SK-N-SH treated with all-trans-retinoic acid at 6 μM for 48 hours (cell line): ENCODE measurements at regions not wholly inside any gene's neighbourhood (a gene's known extent, or its start where the extent isn't known, plus 50 kb on each side); places are given as distances from the start of the nearest gene placed in this dataset.

Experiments used
- ATAC-seq: fragments of 200-7000 bp; cut with Tn5 transposase; 3 replicates; pipeline ENCODE4 v1.9.1; 2020; ENCODE audit warnings: mild to moderate bottlenecking, moderate library complexity
- ARNTL ChIP-seq: fragments of 450-650 bp; formaldehyde crosslinking; IDR thresholded peaks from 2 replicates; pipeline ENCODE4 v1.5.0; 2020; ENCODE audit warnings: low read depth, mild to moderate bottlenecking, moderate library complexity, borderline replicate concordance
- BACH2 ChIP-seq: fragments of 250-450 bp; sonication (Bioruptor Pico); IDR thresholded peaks from 2 replicates; pipeline ENCODE4 v1.9.0; 2021; ENCODE audit warnings: mild to moderate bottlenecking, borderline replicate concordance
- CSDC2 ChIP-seq: fragments of 250-450 bp; sonication (Bioruptor Pico); IDR thresholded peaks from 2 replicates; pipeline ENCODE4 v1.5.0; 2020; ENCODE audit warnings: mild to moderate bottlenecking, moderate library complexity
- CSRNP3 ChIP-seq: fragments of 250-450 bp; sonication (Bioruptor Pico); IDR thresholded peaks from 2 replicates; pipeline ENCODE4 v1.5.1; 2021; ENCODE audit warnings: mild to moderate bottlenecking, moderate library complexity
- ESRRG ChIP-seq: fragments of 250-450 bp; sonication (Bioruptor Pico); IDR thresholded peaks from 2 replicates; pipeline ENCODE4 v1.6.1; 2021; ENCODE audit warnings: mild to moderate bottlenecking
- GLIS3 ChIP-seq: fragments of 250-450 bp; sonication (Bioruptor Pico); IDR thresholded peaks from 2 replicates; pipeline ENCODE4 v1.5.0; 2020; ENCODE audit warnings: mild to moderate bottlenecking, moderate library complexity
- ISL1 ChIP-seq: fragments of 250-450 bp; sonication (Bioruptor Pico); IDR thresholded peaks from 2 replicates; pipeline ENCODE4 v2.1.2; 2022; ENCODE audit warnings: mild to moderate bottlenecking, moderate library complexity
- OSR1 ChIP-seq: fragments of 250-450 bp; sonication (Bioruptor Pico); IDR thresholded peaks from 2 replicates; pipeline ENCODE4 v1.8.0; 2022; ENCODE audit warnings: moderate library complexity, mild to moderate bottlenecking, inconsistent platforms
- PATZ1 ChIP-seq: fragments of 250-450 bp; sonication (Bioruptor Pico); IDR thresholded peaks from 2 replicates; pipeline ENCODE4 v1.8.0; 2020; ENCODE audit warnings: mild to moderate bottlenecking, moderate library complexity, borderline replicate concordance
- POU6F1 ChIP-seq: fragments of 250-450 bp; sonication (Bioruptor Pico); IDR thresholded peaks from 2 replicates; pipeline ENCODE4 v1.8.0; 2021; ENCODE audit warnings: low read depth, mild to moderate bottlenecking, moderate library complexity, borderline replicate concordance
- PPARA ChIP-seq: fragments of 250-450 bp; sonication (Bioruptor Pico); IDR thresholded peaks from 2 replicates; pipeline ENCODE4 v1.5.0; 2020; ENCODE audit warnings: mild to moderate bottlenecking, borderline replicate concordance
- RARB ChIP-seq: fragments of 250-450 bp; sonication (Bioruptor Pico); IDR thresholded peaks from 2 replicates; pipeline ENCODE4 v1.8.0; 2021; ENCODE audit warnings: mild to moderate bottlenecking, moderate library complexity
- SNAI2 ChIP-seq: fragments of 250-450 bp; sonication (Bioruptor Pico); IDR thresholded peaks from 2 replicates; pipeline ENCODE4 v1.5.0; 2020; ENCODE audit warnings: mild to moderate bottlenecking, moderate library complexity
- TCF4 ChIP-seq: fragments of 250-450 bp; sonication (Bioruptor Pico); IDR thresholded peaks from 2 replicates; pipeline ENCODE4 v1.8.0; 2021; ENCODE audit warnings: mild to moderate bottlenecking, moderate library complexity, borderline replicate concordance
- TOX ChIP-seq: fragments of 250-450 bp; sonication (Bioruptor Pico); IDR thresholded peaks from 2 replicates; pipeline ENCODE4 v1.8.0; 2021; ENCODE audit warnings: mild to moderate bottlenecking, moderate library complexity, borderline replicate concordance
- TSHZ2 ChIP-seq: fragments of 250-450 bp; sonication (Bioruptor Pico); IDR thresholded peaks from 2 replicates; pipeline ENCODE4 v1.5.0; 2020; ENCODE audit warnings: mild to moderate bottlenecking, moderate library complexity
- ZC3H10 ChIP-seq: fragments of 250-450 bp; sonication (Bioruptor Pico); IDR thresholded peaks from 2 replicates; pipeline ENCODE4 v1.5.1; 2021; ENCODE audit warnings: mild to moderate bottlenecking, moderate library complexity
- ZFP3 ChIP-seq: fragments of 250-450 bp; sonication (Bioruptor Pico); IDR thresholded peaks from 2 replicates; pipeline ENCODE4 v1.5.0; 2020; ENCODE audit warnings: mild to moderate bottlenecking, moderate library complexity
- ZNF565 ChIP-seq: fragments of 450-650 bp; formaldehyde crosslinking; conservative IDR thresholded peaks from 2 replicates; pipeline ENCODE4 v1.5.0; 2020; ENCODE audit warnings: low read depth, mild to moderate bottlenecking, moderate library complexity
- ZNF70 ChIP-seq: fragments of 450-650 bp; formaldehyde crosslinking; IDR thresholded peaks from 2 replicates; pipeline ENCODE4 v1.5.0; 2020; ENCODE audit warnings: mild to moderate bottlenecking, moderate library complexity
- ZNF8 ChIP-seq: fragments of 450-650 bp; formaldehyde crosslinking; IDR thresholded peaks from 2 replicates; pipeline ENCODE4 v1.5.0; 2020; ENCODE audit warnings: mild to moderate bottlenecking, moderate library complexity
- TF ChIP-seq, protein P1 (sequence below): fragments of 250-450 bp; sonication (Bioruptor Pico); IDR thresholded peaks from 2 replicates; pipeline ENCODE4 v1.5.1; 2020; ENCODE audit warnings: low read depth, mild to moderate bottlenecking, moderate library complexity

DNA sequence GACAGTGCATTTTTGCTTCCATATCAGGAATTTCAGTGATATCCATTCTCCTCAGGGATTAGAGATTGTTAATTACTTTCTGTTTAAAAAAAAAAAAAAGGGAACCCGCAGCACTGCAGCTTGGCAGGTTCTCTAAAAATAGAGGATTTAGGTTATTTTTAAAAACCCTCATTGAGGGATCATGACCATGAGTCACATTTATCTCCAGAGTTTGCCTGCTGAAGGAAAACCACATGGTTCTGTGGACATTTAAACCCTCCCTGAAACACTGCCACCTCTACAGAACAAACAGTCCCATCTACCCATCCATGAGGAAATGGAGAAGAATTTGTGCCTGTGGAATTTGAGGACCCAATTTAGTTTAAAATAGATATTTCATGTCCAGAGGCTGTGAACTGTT, 66.2 kb upstream of the UBE2E1 start:
- TF ChIP-seq RARB (CRISPR knock-in tag) (no peak), ZNF70 (CRISPR knock-in tag) (no peak), ZNF8 (no peak), ZFP3 (no peak), PATZ1 (CRISPR knock-in tag) (no peak), CSRNP3 (no peak), POU6F1 (CRISPR knock-in tag) (no peak), ZC3H10 (CRISPR knock-in tag) (no peak), TCF4 (no peak), SNAI2 (CRISPR knock-in tag) (no peak), PPARA (CRISPR knock-in tag) (no peak), OSR1 (CRISPR knock-in tag) (no peak), ZNF565 (CRISPR knock-in tag) (no peak), ARNTL (no peak), GLIS3 (no peak)
- TF ChIP-seq, protein P1, sequence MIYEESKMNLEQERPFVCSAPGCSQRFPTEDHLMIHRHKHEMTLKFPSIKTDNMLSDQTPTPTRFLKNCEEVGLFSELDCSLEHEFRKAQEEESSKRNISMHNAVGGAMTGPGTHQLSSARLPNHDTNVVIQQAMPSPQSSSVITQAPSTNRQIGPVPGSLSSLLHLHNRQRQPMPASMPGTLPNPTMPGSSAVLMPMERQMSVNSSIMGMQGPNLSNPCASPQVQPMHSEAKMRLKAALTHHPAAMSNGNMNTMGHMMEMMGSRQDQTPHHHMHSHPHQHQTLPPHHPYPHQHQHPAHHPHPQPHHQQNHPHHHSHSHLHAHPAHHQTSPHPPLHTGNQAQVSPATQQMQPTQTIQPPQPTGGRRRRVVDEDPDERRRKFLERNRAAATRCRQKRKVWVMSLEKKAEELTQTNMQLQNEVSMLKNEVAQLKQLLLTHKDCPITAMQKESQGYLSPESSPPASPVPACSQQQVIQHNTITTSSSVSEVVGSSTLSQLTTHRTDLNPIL (CRISPR knock-in tag) = no peak
- TF ChIP-seq, all 23 proteins: peak for 0
- ATAC-seq = peak; percentile 74

DNA sequence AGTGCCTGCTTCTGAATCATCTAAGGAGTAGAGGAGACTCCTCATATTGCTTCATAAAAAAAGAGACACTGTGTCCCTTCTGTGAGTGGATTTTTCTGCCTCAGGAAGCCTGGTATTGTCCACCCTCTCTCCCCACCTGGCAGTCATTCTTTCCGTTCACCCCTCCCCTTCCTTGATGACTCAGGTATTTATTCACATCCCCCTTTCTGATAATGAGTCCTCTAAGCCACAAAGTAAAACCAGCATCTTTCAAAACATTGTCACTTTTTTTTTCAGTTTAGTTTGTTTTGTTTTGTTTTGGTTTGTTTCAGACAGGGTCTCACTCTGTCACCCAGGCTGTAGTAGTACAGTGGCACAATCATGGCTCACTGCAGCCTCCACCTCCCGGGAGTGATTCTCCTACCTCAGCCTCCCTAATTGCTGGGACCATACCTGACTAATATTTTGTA, 65.2 kb upstream of the UBE2E1 start:
- peak; percentile 41 for ATAC-seq
- TF ChIP-seq TCF4 = no peak
- TF ChIP-seq GLIS3 = no peak
- TF ChIP-seq ZFP3 = no peak
- TF ChIP-seq OSR1 (CRISPR knock-in tag) = no peak
- no peak for TF ChIP-seq ZC3H10 (CRISPR knock-in tag)
- TF ChIP-seq ESRRG (CRISPR knock-in tag) = no peak
- no peak for TF ChIP-seq ZNF565 (CRISPR knock-in tag)
- no peak for TF ChIP-seq CSDC2 (CRISPR knock-in tag)
- TF ChIP-seq, protein P1 (CRISPR knock-in tag) = no peak
- no peak for TF ChIP-seq ISL1 (CRISPR knock-in tag)
- TF ChIP-seq ARNTL = no peak
- no peak for TF ChIP-seq RARB (CRISPR knock-in tag)
- TF ChIP-seq POU6F1 (CRISPR knock-in tag) = no peak
- TF ChIP-seq SNAI2 (CRISPR knock-in tag) = no peak
- no peak for TF ChIP-seq TSHZ2
- no peak for TF ChIP-seq TOX (CRISPR knock-in tag)
- no peak for TF ChIP-seq BACH2 (CRISPR knock-in tag)
- no peak for TF ChIP-seq PPARA (CRISPR knock-in tag)
- TF ChIP-seq ZNF70 (CRISPR knock-in tag) = no peak
- TF ChIP-seq ZNF8 = no peak
- TF ChIP-seq, all 23 proteins: peak for 0
